ENCODE measurements at regions not wholly inside any gene's neighbourhood (a gene's known extent, or its start where the extent isn't known, plus 50 kb on each side); places are given as distances from the start of the nearest gene placed in this dataset.

GRCh38 chr5:155211764-155212163 lies 198.2 kb downstream of the KIF4B start:
- no peak for DNase-seq

- DNase-seq = no peak
These were observed 208.8 kb downstream of the KIF4B start for GRCh38 chr5:155222393-155222792.

- no peak for DNase-seq
These were observed 215.6 kb downstream of the KIF4B start for GRCh38 chr5:155229135-155229534.

- no peak for DNase-seq
These were observed 226.2 kb downstream of the KIF4B start for GRCh38 chr5:155239803-155240202.

- no peak for DNase-seq
These were observed 237.0 kb downstream of the KIF4B start for GRCh38 chr5:155250596-155250995.

GRCh38 chr5:155252025-155252424 lies 238.5 kb downstream of the KIF4B start:
- no peak for DNase-seq

- DNase-seq = no peak
These were observed 239.2 kb downstream of the KIF4B start for GRCh38 chr5:155252717-155253116.

- no peak for DNase-seq
These were observed 240.8 kb downstream of the KIF4B start for GRCh38 chr5:155254399-155254798.

GRCh38 chr5:155258161-155258560 lies 244.6 kb downstream of the KIF4B start:
- no peak for DNase-seq

- no peak for DNase-seq
These were observed 246.1 kb downstream of the KIF4B start for GRCh38 chr5:155259648-155260047.

- DNase-seq = no peak
These were observed 247.2 kb downstream of the KIF4B start for GRCh38 chr5:155260798-155261197.

GRCh38 chr5:155263381-155263780 lies 249.8 kb downstream of the KIF4B start:
- no peak for DNase-seq

GRCh38 chr5:155264809-155265208 lies 251.3 kb downstream of the KIF4B start:
- no peak for DNase-seq

- no peak for DNase-seq
These were observed 255.3 kb downstream of the KIF4B start for GRCh38 chr5:155268770-155269425.

GRCh38 chr5:155270725-155271124 lies 257.2 kb downstream of the KIF4B start:
- no peak for DNase-seq

- DNase-seq = no peak
These were observed 260.9 kb downstream of the KIF4B start for GRCh38 chr5:155274484-155274883.

GRCh38 chr5:155275222-155275621 lies 261.7 kb downstream of the KIF4B start:
- no peak for DNase-seq

GRCh38 chr5:155276231-155276630 lies 262.7 kb downstream of the KIF4B start:
- DNase-seq = no peak

- DNase-seq = no peak
These were observed 265.0 kb downstream of the KIF4B start for GRCh38 chr5:155278532-155278931.

- DNase-seq = no peak
These were observed 269.1 kb downstream of the KIF4B start for GRCh38 chr5:155282503-155283107.

GRCh38 chr5:155285706-155286105 lies 272.2 kb downstream of the KIF4B start:
- no peak for DNase-seq

GRCh38 chr5:155290937-155291336 lies 277.4 kb downstream of the KIF4B start:
- DNase-seq = no peak

GRCh38 chr5:155293605-155294178 lies 280.1 kb downstream of the KIF4B start:
- peak; percentile 88 for DNase-seq

GRCh38 chr5:155295111-155295510 lies 281.6 kb downstream of the KIF4B start:
- DNase-seq = no peak
